PC-3 (cell line): ENCODE measurements at regions not wholly inside any gene's neighbourhood (a gene's known extent, or its start where the extent isn't known, plus 50 kb on each side); places are given as distances from the start of the nearest gene placed in this dataset.
A peak's percentile ranks its signal among the peaks of the same experiment; 100 is the strongest.

ENCODE experiments used
- ATAC-seq: fragments of 200-7000 bp; cut with Tn5 transposase; 2 replicates; pipeline ENCODE4 v1.9.1; 2020; ENCODE audit warnings: mild to moderate bottlenecking, moderate library complexity
- BruUV-seq: library from RNA; stranded (reverse); fragments of 400-500 nt; replicated peaks from 2 replicates; lab custom pipeline; 2021; lab: Mats Ljungman, UMichigan
- CTCF ChIA-PET: fragments of 300-600 bp; sonication (Branson Sonifier 250); formaldehyde crosslinking; loops from one replicate; lab custom pipeline; 2022; ENCODE audit warnings: antibody characterized with exemption; lab: Charles Lee
- POLR2A ChIA-PET: fragments of 300-600 bp; sonication (Branson Sonifier 250); formaldehyde crosslinking; loops from one replicate; lab custom pipeline; 2022; ENCODE audit warnings: antibody characterized with exemption; ENCODE audit not compliant: unreplicated experiment; lab: Charles Lee
- DNase-seq: peaks from one replicate; pipeline ENCODE4 v3.0.0-alpha.2; 2015
- H2AFZ ChIP-seq: fragments of 300-600 bp; sonication (generic); 2 replicates; pipeline ENCODE4 v1.6.0; 2016; ENCODE audit warnings: antibody characterized with exemption, low read length
- H3F3A ChIP-seq: fragments of 300-600 bp; sonication (generic); one replicate; pipeline ENCODE4 v1.6.0; 2017; ENCODE audit warnings: antibody characterized with exemption, low read length, control low read depth, mild to moderate bottlenecking; ENCODE audit not compliant: unreplicated experiment
- H3K27ac ChIP-seq: fragments of 300-600 bp; sonication (generic); 2 replicates; pipeline ENCODE4 v1.5.1; 2016; ENCODE audit warnings: mild to moderate bottlenecking, low read length
- H3K27me3 ChIP-seq: fragments of 300-600 bp; sonication (generic); 2 replicates; pipeline ENCODE4 v1.6.1; 2016; ENCODE audit warnings: low read length, mixed read lengths
- H3K36me3 ChIP-seq: fragments of 300-600 bp; sonication (generic); 2 replicates; pipeline ENCODE4 v1.6.1; 2016; ENCODE audit warnings: low read depth, mixed run types, low read length, mixed read lengths
- H3K4me1 ChIP-seq: fragments of 300-600 bp; sonication (generic); 2 replicates; pipeline ENCODE4 v1.5.1; 2016; ENCODE audit warnings: low read length; ENCODE audit not compliant: insufficient read depth
- H3K4me2 ChIP-seq: fragments of 300-600 bp; sonication (generic); 2 replicates; pipeline ENCODE4 v1.6.0; 2016; ENCODE audit warnings: low read length
- H3K4me3 ChIP-seq: fragments of 300-600 bp; sonication (generic); 2 replicates; pipeline ENCODE4 v1.5.1; 2016; ENCODE audit warnings: mild to moderate bottlenecking, low read length, mixed read lengths
- H3K79me2 ChIP-seq: fragments of 300-600 bp; sonication (generic); 2 replicates; pipeline ENCODE4 v1.6.1; 2017; ENCODE audit warnings: low read length, mixed read lengths
- H3K9ac ChIP-seq: fragments of 300-600 bp; sonication (generic); 2 replicates; pipeline ENCODE4 v1.6.0; 2016; ENCODE audit warnings: mild to moderate bottlenecking, low read length
- H3K9me2 ChIP-seq: fragments of 300-600 bp; sonication (generic); replicated peaks from 2 replicates; pipeline ENCODE4 v1.6.1; 2016; ENCODE audit warnings: mixed run types, low read length, mixed read lengths
- H3K9me3 ChIP-seq: fragments of 300-600 bp; sonication (generic); 2 replicates; pipeline ENCODE4 v1.6.1; 2016; ENCODE audit warnings: low read length, mixed read lengths
- H4K20me1 ChIP-seq: fragments of 300-600 bp; sonication (generic); 2 replicates; pipeline ENCODE4 v1.6.1; 2016; ENCODE audit warnings: low read length, mixed read lengths
- CTCF ChIP-seq: fragments of 300-600 bp; sonication (generic); conservative IDR thresholded peaks from 2 replicates; pipeline ENCODE4 v1.5.1; 2017; ENCODE audit warnings: antibody characterized with exemption, low read depth, mild to moderate bottlenecking, low read length
- EZH2 ChIP-seq: fragments of 300-600 bp; sonication (generic); IDR thresholded peaks from one replicate; pipeline ENCODE4 v1.6.1; 2017; ENCODE audit warnings: antibody characterized with exemption, mild to moderate bottlenecking, low read length; ENCODE audit not compliant: unreplicated experiment
- EZH2phosphoT487 ChIP-seq: fragments of 300-600 bp; sonication (generic); IDR thresholded peaks from 2 replicates; pipeline ENCODE4 v1.6.1; 2018; ENCODE audit warnings: mild to moderate bottlenecking, antibody characterized with exemption, low read length, borderline replicate concordance
- intact Hi-C: fragments of 100-400 bp; cut with micrococcal nuclease; formaldehyde crosslinking; loops from 2 replicates; pipeline ENCODE4 v1.9.0; 2023

DNA sequence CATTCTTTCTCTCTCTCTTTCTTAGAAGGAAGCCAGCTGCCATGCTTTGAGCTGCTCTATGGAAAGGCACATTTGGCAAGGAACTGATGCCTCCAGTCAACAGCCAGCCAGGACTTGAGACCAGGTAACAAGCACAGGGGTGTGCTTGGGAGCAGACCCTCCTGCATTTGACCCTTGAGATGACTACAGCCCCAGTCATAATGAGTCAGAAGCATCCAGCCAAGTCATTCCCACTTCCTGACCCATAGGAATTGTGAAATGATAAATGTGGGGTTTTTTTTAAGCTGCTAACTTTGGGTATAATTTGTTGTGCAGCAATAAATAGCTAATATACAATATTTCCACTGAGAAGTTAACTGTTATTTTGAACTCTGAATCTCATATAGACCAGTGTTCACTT lies 446.9 kb downstream of the GRXCR1 start:
- H3K4me3 ChIP-seq = no peak overlapping the region
- no peaks in the 10 kb centered on the region for H4K20me1 ChIP-seq
- peak; percentile 86 for ATAC-seq
- TF ChIP-seq EZH2phosphoT487 (no peak), EZH2 (no peak), CTCF (no peak)
- ChIA-PET CTCF (no interaction called here), POLR2A (no interaction called here)
- DNase-seq = peak; percentile 86
- no peaks in the 10 kb centered on the region for H3K79me2 ChIP-seq
- H3K4me2 ChIP-seq = peak overlapping the region; percentile 59
- peaks cover 37% of the 10 kb centered on the region for H3K4me1 ChIP-seq
- H3K27me3 ChIP-seq = no peaks in the 10 kb centered on the region
- intact Hi-C loops = no loop called here
- H3F3A ChIP-seq = peaks cover 4% of the 10 kb centered on the region
- H3K9ac ChIP-seq = peak overlapping the region; percentile 45
- BruUV-seq = no TSS peak
- H3K9me3 ChIP-seq = no peaks in the 10 kb centered on the region
- no peak overlapping the region; the same call in 1 of the 2 replicates for H2AFZ ChIP-seq
- H3K36me3 ChIP-seq = no peaks in the 10 kb centered on the region
- H3K27ac ChIP-seq = peak overlapping the region; percentile 88
- no peaks in the 10 kb centered on the region for H3K9me2 ChIP-seq

DNA sequence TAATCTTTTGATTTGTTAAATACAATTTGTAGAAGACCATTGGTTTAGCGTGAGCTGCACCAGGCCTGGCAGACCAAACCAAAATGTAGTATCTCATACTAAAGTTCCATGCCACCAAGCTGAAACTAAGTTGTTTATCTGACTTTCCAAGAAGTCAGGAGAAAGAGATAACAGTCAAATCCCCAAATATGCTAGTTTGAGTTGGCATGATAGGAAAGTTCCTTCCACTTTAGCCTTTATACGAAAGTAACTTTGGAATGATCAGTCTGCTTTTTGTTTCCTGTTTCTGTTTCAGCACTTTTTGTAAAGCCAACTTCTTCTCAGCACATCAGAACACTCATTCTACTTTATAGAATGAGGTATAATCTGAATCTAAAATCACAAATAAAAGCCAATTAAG lies 449.2 kb downstream of the GRXCR1 start:
- Histone ChIP-seq H3K9me3 (no peaks in the 10 kb centered on the region), H3K4me2 (no peak overlapping the region), H3K27ac (no peak overlapping the region), H3K4me3 (no peak overlapping the region), H3K9me2 (no peaks in the 10 kb centered on the region), H3F3A (peaks cover 4% of the 10 kb centered on the region), H2AFZ (no peak overlapping the region), H3K9ac (no peak overlapping the region), H3K79me2 (no peaks in the 10 kb centered on the region), H3K4me1 (peaks cover 37% of the 10 kb centered on the region), H4K20me1 (no peaks in the 10 kb centered on the region), H3K27me3 (no peaks in the 10 kb centered on the region), H3K36me3 (no peaks in the 10 kb centered on the region)
- ATAC-seq (no peak), DNase-seq (no peak)
- TF ChIP-seq EZH2phosphoT487 (no peak), CTCF (no peak), EZH2 (no peak)
- ChIA-PET POLR2A (no interaction called here), CTCF (no interaction called here)
- BruUV-seq = no TSS peak
- intact Hi-C loops = no loop called here

DNA sequence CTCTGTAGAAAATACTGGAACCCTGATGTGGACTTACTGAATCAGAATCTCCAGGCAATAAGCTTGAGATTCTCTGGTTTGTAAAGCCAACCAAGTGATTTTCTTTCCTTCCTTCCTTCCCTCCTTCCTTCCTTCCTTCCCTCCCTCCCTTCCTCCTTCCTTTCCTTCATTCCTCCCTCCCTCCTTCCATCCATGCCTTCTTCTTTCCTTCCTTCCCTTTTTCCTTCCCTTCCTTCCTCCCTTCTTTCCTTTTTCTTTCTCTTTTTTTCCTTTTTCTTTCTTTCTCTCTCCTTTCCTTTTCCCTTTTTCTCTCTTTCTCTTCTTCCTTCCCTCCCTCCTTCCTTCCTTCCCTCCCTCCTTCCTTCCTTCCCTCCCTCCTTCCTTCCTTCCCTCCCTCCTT lies 450.8 kb downstream of the GRXCR1 start:
- POLR2A ChIA-PET = no interaction called here
- H2AFZ ChIP-seq = no peak overlapping the region
- H3F3A ChIP-seq = peaks cover 4% of the 10 kb centered on the region
- H3K4me2 ChIP-seq = no peak overlapping the region
- DNase-seq (no peak), ATAC-seq (no peak)
- no peaks in the 10 kb centered on the region for H3K9me2 ChIP-seq
- H3K27ac ChIP-seq = no peak overlapping the region
- H3K36me3 ChIP-seq = no peaks in the 10 kb centered on the region
- TF ChIP-seq EZH2phosphoT487 (no peak), EZH2 (no peak), CTCF (no peak)
- no peaks in the 10 kb centered on the region for H3K9me3 ChIP-seq
- intact Hi-C loops = no loop called here
- H3K79me2 ChIP-seq = no peaks in the 10 kb centered on the region
- H3K4me1 ChIP-seq = peaks cover 27% of the 10 kb centered on the region
- no peaks in the 10 kb centered on the region for H4K20me1 ChIP-seq
- no peak overlapping the region for H3K9ac ChIP-seq
- BruUV-seq = no TSS peak
- no peak overlapping the region for H3K4me3 ChIP-seq
- CTCF ChIA-PET = no interaction called here
- H3K27me3 ChIP-seq = no peaks in the 10 kb centered on the region
